HFFc6 (cell line): ENCODE measurements at regions not wholly inside any gene's neighbourhood (a gene's known extent, or its start where the extent isn't known, plus 50 kb on each side); places are given as distances from the start of the nearest gene placed in this dataset.

Experiments
- DNase-seq: peaks from one replicate; pipeline ENCODE4 v3.0.0-alpha.2; 2018
- H3K27ac Mint-ChIP-seq: 2 replicates; pipeline ENCODE4 v1.8.0; 2020; ENCODE audit warnings: mild to moderate bottlenecking, mixed read lengths
- H3K27me3 Mint-ChIP-seq: 2 replicates; pipeline ENCODE4 v1.8.0; 2021; ENCODE audit warnings: mild to moderate bottlenecking, moderate library complexity, mixed read lengths; ENCODE audit not compliant: insufficient read depth
- H3K36me3 Mint-ChIP-seq: 2 replicates; pipeline ENCODE4 v1.8.0; 2021; ENCODE audit warnings: low read depth, mixed read lengths
- H3K4me1 Mint-ChIP-seq: 2 replicates; pipeline ENCODE4 v1.8.0; 2020; ENCODE audit warnings: low read depth, mixed read lengths
- H3K4me3 Mint-ChIP-seq: 2 replicates; pipeline ENCODE4 v1.8.0; 2020; ENCODE audit warnings: mild to moderate bottlenecking, moderate library complexity, mixed read lengths
- H3K9me3 Mint-ChIP-seq: 2 replicates; pipeline ENCODE4 v1.8.0; 2020; ENCODE audit warnings: mild to moderate bottlenecking, mixed read lengths
- TF ChIP-seq, protein P1 (sequence below): fragments of 200-600 bp; sonication (generic); IDR thresholded peaks from 2 replicates; pipeline ENCODE4 v1.5.0; 2021; ENCODE audit warnings: antibody characterized with exemption, mild to moderate bottlenecking

DNA sequence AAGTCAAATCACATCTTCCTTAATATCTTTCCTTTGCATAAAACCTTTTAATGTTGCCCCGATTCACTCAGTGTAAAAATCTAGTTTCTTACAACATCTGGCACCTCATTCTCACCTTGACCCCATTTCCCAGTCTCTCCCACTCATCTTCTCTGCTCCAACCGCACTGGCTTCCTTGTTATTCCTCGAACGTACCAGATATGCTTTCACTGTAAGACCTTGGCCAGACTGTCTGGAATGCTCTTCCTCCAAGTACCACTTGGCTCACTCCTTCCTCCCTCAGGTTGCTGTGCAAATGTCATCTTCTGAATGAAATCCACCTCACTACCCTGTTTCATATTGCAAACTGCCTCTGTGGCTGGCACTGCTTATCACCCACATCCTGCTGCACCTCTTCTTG, 433.6 kb downstream of the HAPSTR1 start:
- Mint-ChIP-seq H3K9me3 (peaks cover 56% of the 10 kb centered on the region), H3K27me3 (no peaks in the 10 kb centered on the region; the same call in 1 of the 2 replicates), H3K27ac (no peak overlapping the region), H3K4me1 (no peaks in the 10 kb centered on the region), H3K4me3 (no peak overlapping the region), H3K36me3 (peaks cover 5% of the 10 kb centered on the region)
- TF ChIP-seq, protein P1, sequence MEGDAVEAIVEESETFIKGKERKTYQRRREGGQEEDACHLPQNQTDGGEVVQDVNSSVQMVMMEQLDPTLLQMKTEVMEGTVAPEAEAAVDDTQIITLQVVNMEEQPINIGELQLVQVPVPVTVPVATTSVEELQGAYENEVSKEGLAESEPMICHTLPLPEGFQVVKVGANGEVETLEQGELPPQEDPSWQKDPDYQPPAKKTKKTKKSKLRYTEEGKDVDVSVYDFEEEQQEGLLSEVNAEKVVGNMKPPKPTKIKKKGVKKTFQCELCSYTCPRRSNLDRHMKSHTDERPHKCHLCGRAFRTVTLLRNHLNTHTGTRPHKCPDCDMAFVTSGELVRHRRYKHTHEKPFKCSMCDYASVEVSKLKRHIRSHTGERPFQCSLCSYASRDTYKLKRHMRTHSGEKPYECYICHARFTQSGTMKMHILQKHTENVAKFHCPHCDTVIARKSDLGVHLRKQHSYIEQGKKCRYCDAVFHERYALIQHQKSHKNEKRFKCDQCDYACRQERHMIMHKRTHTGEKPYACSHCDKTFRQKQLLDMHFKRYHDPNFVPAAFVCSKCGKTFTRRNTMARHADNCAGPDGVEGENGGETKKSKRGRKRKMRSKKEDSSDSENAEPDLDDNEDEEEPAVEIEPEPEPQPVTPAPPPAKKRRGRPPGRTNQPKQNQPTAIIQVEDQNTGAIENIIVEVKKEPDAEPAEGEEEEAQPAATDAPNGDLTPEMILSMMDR = no peak
- no peak for DNase-seq

DNA sequence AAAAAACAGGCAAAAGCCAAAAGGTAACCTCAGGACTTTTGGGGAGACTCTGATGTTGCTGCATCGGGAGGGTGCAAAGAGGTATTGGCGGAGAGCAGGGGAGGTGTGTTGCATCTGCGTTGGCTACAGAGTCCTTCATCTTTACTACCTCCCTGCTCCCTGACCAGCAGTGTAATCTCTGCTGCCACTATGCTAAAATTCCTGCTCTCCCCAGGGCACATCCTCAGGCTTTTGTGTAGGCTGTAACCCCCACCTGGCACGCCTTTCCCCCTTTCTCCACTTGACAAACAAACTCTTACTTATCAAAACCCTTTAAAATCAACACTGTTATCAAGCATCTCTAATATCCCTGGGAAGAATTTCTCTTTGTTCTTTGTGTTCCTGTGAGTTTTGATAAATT, 435.3 kb downstream of the HAPSTR1 start:
- peaks cover 5% of the 10 kb centered on the region for H3K36me3 Mint-ChIP-seq
- TF ChIP-seq, protein P1 = no peak
- H3K27ac Mint-ChIP-seq = no peak overlapping the region
- no peaks in the 10 kb centered on the region for H3K4me1 Mint-ChIP-seq
- peaks cover 56% of the 10 kb centered on the region for H3K9me3 Mint-ChIP-seq
- no peaks in the 10 kb centered on the region; the same call in 1 of the 2 replicates for H3K27me3 Mint-ChIP-seq
- H3K4me3 Mint-ChIP-seq = no peak overlapping the region
- no peak for DNase-seq

DNA sequence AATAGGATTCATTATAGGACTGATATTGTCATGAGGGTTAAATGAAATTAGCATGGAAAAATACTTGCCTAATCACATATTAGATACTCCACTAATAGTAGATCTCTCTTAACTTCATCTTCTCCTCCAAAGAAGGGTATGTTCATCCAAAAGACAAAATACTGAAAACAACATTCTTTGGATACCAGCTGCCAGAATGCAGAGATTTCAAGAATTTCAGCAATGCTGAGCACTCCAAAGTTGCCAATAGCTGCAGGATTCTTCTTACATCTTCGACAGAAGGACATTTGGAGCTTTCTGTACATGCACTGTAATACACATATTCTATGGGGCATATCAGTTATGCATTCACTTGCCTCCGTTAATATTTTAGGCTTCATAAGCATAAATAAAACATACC, 436.5 kb downstream of the HAPSTR1 start:
- H3K4me3 Mint-ChIP-seq = no peak overlapping the region
- H3K27me3 Mint-ChIP-seq = no peaks in the 10 kb centered on the region; the same call in 1 of the 2 replicates
- H3K27ac Mint-ChIP-seq = no peak overlapping the region
- H3K36me3 Mint-ChIP-seq = peaks cover 5% of the 10 kb centered on the region
- no peaks in the 10 kb centered on the region for H3K4me1 Mint-ChIP-seq
- no peak for DNase-seq
- peaks cover 54% of the 10 kb centered on the region for H3K9me3 Mint-ChIP-seq
- TF ChIP-seq, protein P1 = no peak

DNA sequence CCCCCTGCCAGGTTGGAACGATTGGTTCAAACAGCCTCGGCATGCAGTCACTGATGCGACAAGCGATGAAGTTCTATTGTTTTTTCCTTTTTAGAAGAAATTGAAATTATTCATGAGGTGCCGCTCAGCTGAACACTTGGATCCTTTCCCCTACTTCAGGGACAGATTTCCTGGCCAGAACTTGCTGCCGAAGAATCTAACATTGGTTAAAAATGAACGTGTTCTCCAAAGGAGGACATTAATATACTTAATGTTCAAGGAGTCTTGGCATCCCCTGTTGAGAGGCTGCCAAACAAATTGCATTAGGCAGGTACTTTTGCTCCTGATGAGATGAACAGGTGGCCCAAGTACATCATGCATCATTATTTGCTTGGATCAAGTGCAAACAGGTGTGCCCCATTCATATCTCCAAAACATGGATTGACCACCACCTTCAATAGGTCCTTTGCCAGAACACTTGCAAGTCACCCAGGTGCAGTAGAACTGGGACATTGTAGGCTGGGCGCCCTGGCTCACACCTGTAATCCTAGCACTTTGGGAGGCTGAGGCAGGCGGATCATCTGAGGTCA, 437.2 kb downstream of the HAPSTR1 start:
- no peak for DNase-seq
- Mint-ChIP-seq H3K27me3 (peaks cover 2% of the 10 kb centered on the region), H3K27ac (no peak overlapping the region), H3K9me3 (peaks cover 58% of the 10 kb centered on the region), H3K4me1 (no peaks in the 10 kb centered on the region), H3K36me3 (peaks cover 5% of the 10 kb centered on the region), H3K4me3 (no peak overlapping the region)
- TF ChIP-seq, protein P1 = no peak

DNA sequence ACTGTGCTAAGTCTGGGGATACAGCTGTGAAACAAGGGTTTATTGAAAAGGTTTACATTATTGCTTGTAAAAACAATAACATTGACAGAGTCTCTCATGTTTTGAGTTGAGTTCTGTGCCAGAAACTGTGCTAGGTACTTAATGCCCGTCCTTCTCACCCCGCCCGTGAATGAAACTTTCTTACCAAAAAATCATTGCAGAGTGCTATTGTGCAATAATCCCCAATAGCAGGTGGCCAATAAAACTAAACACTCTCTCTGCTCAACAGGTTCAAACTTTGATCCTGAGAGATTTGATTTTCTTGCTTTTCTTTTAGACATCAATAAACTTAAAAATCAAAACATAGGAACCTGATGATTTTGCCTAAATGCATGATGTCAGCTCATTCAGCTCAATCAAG, 441.6 kb downstream of the HAPSTR1 start:
- no peak for DNase-seq
- Mint-ChIP-seq H3K4me3 (no peak overlapping the region), H3K9me3 (peaks cover 60% of the 10 kb centered on the region), H3K27me3 (peaks cover 3% of the 10 kb centered on the region; the same call in 1 of the 2 replicates), H3K36me3 (no peaks in the 10 kb centered on the region), H3K4me1 (no peaks in the 10 kb centered on the region), H3K27ac (no peak overlapping the region)
- TF ChIP-seq, protein P1 = no peak
